ENCODE measurements at regions not wholly inside any gene's neighbourhood (a gene's known extent, or its start where the extent isn't known, plus 50 kb on each side); places are given as distances from the start of the nearest gene placed in this dataset.
"Not testable (repeated sequence)": the region's sequence is repeated elsewhere in the genome, so short reads cannot be mapped to it uniquely, and the experiment has no call there.

DNA sequence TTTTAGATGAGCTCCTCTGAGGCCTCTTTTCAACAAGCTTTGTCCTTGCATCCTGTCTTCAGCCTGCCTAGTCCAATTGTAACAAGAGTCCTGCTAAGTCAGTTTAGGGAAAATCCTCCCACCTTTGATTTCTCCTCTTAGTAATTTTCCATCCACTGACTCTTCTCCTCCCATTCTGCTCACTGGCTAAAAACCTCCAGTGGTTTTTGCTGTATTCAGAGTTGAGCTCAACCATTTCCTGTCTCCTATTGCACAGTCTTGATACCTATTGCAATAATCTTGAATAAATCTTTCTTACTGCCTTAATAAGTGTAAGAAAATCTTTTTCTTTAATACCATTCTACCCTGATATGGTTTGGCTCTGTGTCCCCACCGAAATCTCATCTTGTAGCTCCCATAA lies 117.8 kb upstream of the ENPP6 start:
- Histone ChIP-seq H3K14ac (ENCODE audit: low read length) (no peak overlapping the region), H3K4me2 (ENCODE audit: insufficient read depth, low read length, poor library complexity, severe bottlenecking) (no peak overlapping the region), H4K8ac (ENCODE audit: low read depth, low read length) (no peak overlapping the region), H4K91ac (ENCODE audit: low read depth, low read length, poor library complexity) (no peak overlapping the region), H2BK15ac (ENCODE audit: low read length) (no peak overlapping the region), H2AFZ (ENCODE audit: low read length) (no peak overlapping the region), H3K18ac (ENCODE audit: low read length) (no peak overlapping the region), H3K4me1 (ENCODE audit: control insufficient read depth in 2 of 2, insufficient read depth in 1 of 2, low read depth in 1 of 2, low read length in 2 of 2) (peaks cover 0 to 2% of the 10 kb centered on the region in 2 donors), H3K27ac (replicated peaks; ENCODE audit: low read length) (no peak overlapping the region), H3K9ac (ENCODE audit: low read depth, low read length, poor library complexity) (no peak overlapping the region), H2BK5ac (ENCODE audit: low read length) (no peak overlapping the region), H3K27me3 (ENCODE audit: control insufficient read depth in 3 of 3, insufficient read depth in 3 of 3, low read depth in 1 of 3, low read length in 3 of 3) (no peaks in the 10 kb centered on the region), H3K79me1 (ENCODE audit: low read depth, low read length) (no peaks in the 10 kb centered on the region), H3K36me3 (replicated peaks in 1 of 2; ENCODE audit: control insufficient read depth in 2 of 2, insufficient read depth in 2 of 2, low read length in 2 of 2) (no peaks in the 10 kb centered on the region), H3K4me3 (ENCODE audit: low read length in 2 of 2) (no peak overlapping the region), H3K23ac (ENCODE audit: low read depth, low read length, poor library complexity) (no peak overlapping the region), H2BK12ac (ENCODE audit: low read length) (no peak overlapping the region), H2BK120ac (ENCODE audit: low read depth, low read length) (no peak overlapping the region), H3K9me3 (replicated peaks in 1 of 2; ENCODE audit: control insufficient read depth in 2 of 2, insufficient read depth in 1 of 2, low read depth in 1 of 2, low read length in 2 of 2) (peaks cover 0 to 15% of the 10 kb centered on the region in 2 donors), H3K4ac (ENCODE audit: low read length) (no peak overlapping the region), H2AK5ac (ENCODE audit: low read depth, low read length) (no peak overlapping the region)
- no CpG with 5 or more reads among the region's 1 CpG for WGBS, 2 donors (ENCODE audit: extremely low coverage in 2 of 2, insufficient read length in 2 of 2, insufficient replicate concordance in 1 of 2)
- no peak for DNase-seq (ENCODE audit: low spot score)

DNA sequence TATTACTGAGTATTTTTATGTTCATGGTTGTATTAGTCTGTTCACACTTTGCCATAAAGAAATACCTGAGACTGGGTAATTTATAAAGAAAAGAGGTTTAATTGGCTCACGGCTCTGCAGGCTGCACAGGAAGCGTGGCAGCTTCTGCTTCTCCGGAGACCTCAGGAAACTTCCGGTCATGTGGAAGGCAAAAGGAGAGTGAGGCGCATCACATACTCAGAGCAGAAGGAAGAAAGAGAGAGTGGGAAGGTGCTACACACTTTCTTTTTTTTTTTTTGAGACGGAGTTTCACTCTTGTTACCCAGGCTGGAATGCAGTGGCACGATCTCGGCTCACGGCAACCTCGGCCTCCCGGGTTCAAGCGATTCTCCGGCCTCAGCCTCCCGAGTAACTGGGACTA lies 115.8 kb upstream of the ENPP6 start:
- not testable (repeated sequence) for H2BK5ac ChIP-seq (ENCODE audit: low read length); DNase-seq (ENCODE audit: low spot score); H3K9ac ChIP-seq (ENCODE audit: low read depth, low read length, poor library complexity)

DNA sequence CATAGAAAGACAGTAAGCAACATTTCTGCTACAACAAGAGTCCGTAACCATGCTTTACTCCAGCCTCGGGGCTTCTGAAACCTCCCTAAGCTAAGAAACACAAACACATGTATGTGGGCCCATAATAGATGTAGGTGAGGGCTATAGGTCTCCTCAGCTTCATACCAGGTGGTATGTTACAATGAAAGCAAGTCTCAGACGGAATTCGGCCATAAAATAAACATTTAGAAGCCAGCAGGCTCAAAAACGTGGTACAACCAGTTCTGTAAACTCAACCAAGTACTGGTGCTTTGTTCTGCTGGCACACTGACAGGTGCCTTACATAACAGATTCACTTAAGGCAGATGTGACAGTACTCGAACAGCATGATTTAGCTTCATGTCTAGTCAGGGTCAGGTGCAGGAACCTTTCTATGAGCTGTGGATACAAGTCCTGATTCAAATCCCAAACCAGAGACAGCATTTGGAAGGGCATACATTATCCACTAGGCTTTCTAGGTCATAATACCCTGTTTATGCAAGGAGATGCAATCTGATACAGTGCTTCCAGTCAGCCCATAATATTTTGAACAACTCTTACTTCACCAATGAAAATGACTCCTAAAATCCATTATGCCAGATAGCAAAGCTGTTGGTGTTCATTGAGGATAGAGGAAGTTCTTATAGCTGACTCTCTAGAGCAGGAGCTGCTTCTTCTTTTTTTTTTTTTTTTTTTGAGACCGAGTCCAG lies 113.8 kb upstream of the ENPP6 start:
- WGBS, 2 donors (ENCODE audit: extremely low coverage in 2 of 2, insufficient read length in 2 of 2, insufficient replicate concordance in 1 of 2), result no CpG with 5 or more reads among the region's 7 CpGs
- no peak for DNase-seq (ENCODE audit: low spot score)

More for the DNA sequence above, 115.8 kb upstream of the ENPP6 start:
- H2BK12ac ChIP-seq (ENCODE audit: low read length); H2AFZ ChIP-seq (ENCODE audit: low read length); H2BK15ac ChIP-seq (ENCODE audit: low read length); H3K4me1 ChIP-seq (ENCODE audit: control insufficient read depth in 2 of 2, insufficient read depth in 1 of 2, low read depth in 1 of 2, low read length in 2 of 2); H4K91ac ChIP-seq (ENCODE audit: low read depth, low read length, poor library complexity); H3K4me2 ChIP-seq (ENCODE audit: insufficient read depth, low read length, poor library complexity, severe bottlenecking); H3K27me3 ChIP-seq (ENCODE audit: control insufficient read depth in 3 of 3, insufficient read depth in 3 of 3, low read depth in 1 of 3, low read length in 3 of 3); H2BK120ac ChIP-seq (ENCODE audit: low read depth, low read length); H3K27ac ChIP-seq (replicated peaks; ENCODE audit: low read length); H3K23ac ChIP-seq (ENCODE audit: low read depth, low read length, poor library complexity); H3K4ac ChIP-seq (ENCODE audit: low read length); H3K36me3 ChIP-seq (replicated peaks in 1 of 2; ENCODE audit: control insufficient read depth in 2 of 2, insufficient read depth in 2 of 2, low read length in 2 of 2); H2AK5ac ChIP-seq (ENCODE audit: low read depth, low read length); H4K8ac ChIP-seq (ENCODE audit: low read depth, low read length); H3K18ac ChIP-seq (ENCODE audit: low read length); H3K14ac ChIP-seq (ENCODE audit: low read length); H3K4me3 ChIP-seq (ENCODE audit: low read length in 2 of 2); H3K79me1 ChIP-seq (ENCODE audit: low read depth, low read length); H3K9me3 ChIP-seq (replicated peaks in 1 of 2; ENCODE audit: control insufficient read depth in 2 of 2, insufficient read depth in 1 of 2, low read depth in 1 of 2, low read length in 2 of 2): not testable (repeated sequence)
- no CpG with 5 or more reads among the region's 14 CpGs for WGBS, 2 donors (ENCODE audit: extremely low coverage in 2 of 2, insufficient read length in 2 of 2, insufficient replicate concordance in 1 of 2)

DNA sequence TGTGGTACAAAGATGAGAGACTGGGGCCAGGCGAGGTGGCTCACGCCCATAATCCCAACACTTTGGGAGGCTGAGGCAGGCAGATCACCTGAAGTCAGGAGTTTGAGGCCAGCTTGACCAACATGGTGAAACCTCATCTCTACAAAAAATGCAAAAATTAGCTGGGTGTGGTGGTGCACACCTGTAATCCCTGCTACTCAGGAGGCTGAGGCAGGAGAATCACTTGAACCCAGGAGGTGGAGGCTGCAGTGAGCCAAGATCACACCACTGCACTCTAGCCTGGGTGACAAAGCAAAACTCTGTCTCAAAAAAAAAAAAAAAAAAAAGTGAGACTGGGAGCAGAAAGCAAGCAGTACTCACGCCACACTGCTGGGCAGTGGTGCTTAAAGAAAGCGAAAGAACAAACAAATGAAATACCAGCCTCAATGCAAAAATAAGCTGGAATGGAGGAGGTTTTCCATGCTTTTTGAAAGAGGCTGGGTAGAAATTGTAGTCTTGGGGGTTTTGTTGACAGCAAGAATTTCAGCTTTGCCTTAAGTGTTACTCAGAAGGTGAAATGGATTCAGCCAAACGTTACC lies 112.9 kb upstream of the ENPP6 start:
- not testable (repeated sequence) for H2AK5ac ChIP-seq (ENCODE audit: low read depth, low read length); H2BK12ac ChIP-seq (ENCODE audit: low read length); H3K9me3 ChIP-seq (replicated peaks in 1 of 2; ENCODE audit: control insufficient read depth in 2 of 2, insufficient read depth in 1 of 2, low read depth in 1 of 2, low read length in 2 of 2); H3K18ac ChIP-seq (ENCODE audit: low read length); H2AFZ ChIP-seq (ENCODE audit: low read length); H3K9ac ChIP-seq (ENCODE audit: low read depth, low read length, poor library complexity); H3K4me3 ChIP-seq (ENCODE audit: low read length in 2 of 2); H2BK120ac ChIP-seq (ENCODE audit: low read depth, low read length); H3K27ac ChIP-seq (replicated peaks; ENCODE audit: low read length); H3K23ac ChIP-seq (ENCODE audit: low read depth, low read length, poor library complexity); H4K8ac ChIP-seq (ENCODE audit: low read depth, low read length); H3K14ac ChIP-seq (ENCODE audit: low read length); H3K4ac ChIP-seq (ENCODE audit: low read length); DNase-seq (ENCODE audit: low spot score); H3K27me3 ChIP-seq (ENCODE audit: control insufficient read depth in 3 of 3, insufficient read depth in 3 of 3, low read depth in 1 of 3, low read length in 3 of 3); H3K79me1 ChIP-seq (ENCODE audit: low read depth, low read length); H2BK5ac ChIP-seq (ENCODE audit: low read length); H3K4me1 ChIP-seq (ENCODE audit: control insufficient read depth in 2 of 2, insufficient read depth in 1 of 2, low read depth in 1 of 2, low read length in 2 of 2); H3K4me2 ChIP-seq (ENCODE audit: insufficient read depth, low read length, poor library complexity, severe bottlenecking); H3K36me3 ChIP-seq (replicated peaks in 1 of 2; ENCODE audit: control insufficient read depth in 2 of 2, insufficient read depth in 2 of 2, low read length in 2 of 2); H2BK15ac ChIP-seq (ENCODE audit: low read length); H4K91ac ChIP-seq (ENCODE audit: low read depth, low read length, poor library complexity)
- no CpG with 5 or more reads among the region's 5 CpGs for WGBS, 2 donors (ENCODE audit: extremely low coverage in 2 of 2, insufficient read length in 2 of 2, insufficient replicate concordance in 1 of 2)

More for the DNA sequence above, 113.8 kb upstream of the ENPP6 start:
- Histone ChIP-seq H3K14ac (ENCODE audit: low read length) (no peak overlapping the region), H2AFZ (ENCODE audit: low read length) (no peak overlapping the region), H4K8ac (ENCODE audit: low read depth, low read length) (no peak overlapping the region), H2AK5ac (ENCODE audit: low read depth, low read length) (no peak overlapping the region), H2BK15ac (ENCODE audit: low read length) (no peak overlapping the region), H3K9ac (ENCODE audit: low read depth, low read length, poor library complexity) (no peak overlapping the region), H3K36me3 (replicated peaks in 1 of 2; ENCODE audit: control insufficient read depth in 2 of 2, insufficient read depth in 2 of 2, low read length in 2 of 2) (no peaks in the 10 kb centered on the region), H2BK120ac (ENCODE audit: low read depth, low read length) (no peak overlapping the region), H3K9me3 (replicated peaks in 1 of 2; ENCODE audit: control insufficient read depth in 2 of 2, insufficient read depth in 1 of 2, low read depth in 1 of 2, low read length in 2 of 2) (no peaks in the 10 kb centered on the region), H3K27me3 (ENCODE audit: control insufficient read depth in 3 of 3, insufficient read depth in 3 of 3, low read depth in 1 of 3, low read length in 3 of 3) (no peaks in the 10 kb centered on the region), H3K79me1 (ENCODE audit: low read depth, low read length) (no peaks in the 10 kb centered on the region), H3K18ac (ENCODE audit: low read length) (no peak overlapping the region), H2BK12ac (ENCODE audit: low read length) (no peak overlapping the region), H3K4me3 (ENCODE audit: low read length in 2 of 2) (no peak overlapping the region), H3K4ac (ENCODE audit: low read length) (no peak overlapping the region), H3K4me2 (ENCODE audit: insufficient read depth, low read length, poor library complexity, severe bottlenecking) (no peak overlapping the region), H4K91ac (ENCODE audit: low read depth, low read length, poor library complexity) (no peak overlapping the region), H3K4me1 (ENCODE audit: control insufficient read depth in 2 of 2, insufficient read depth in 1 of 2, low read depth in 1 of 2, low read length in 2 of 2) (peaks cover 0 to 2% of the 10 kb centered on the region in 2 donors), H2BK5ac (ENCODE audit: low read length) (no peak overlapping the region), H3K23ac (ENCODE audit: low read depth, low read length, poor library complexity) (no peak overlapping the region), H3K27ac (replicated peaks; ENCODE audit: low read length) (no peak overlapping the region)
